SK-N-SH (cell line): ENCODE measurements at regions not wholly inside any gene's neighbourhood (a gene's known extent, or its start where the extent isn't known, plus 50 kb on each side); places are given as distances from the start of the nearest gene placed in this dataset.

Experiments
- CHD2 ChIP-seq: fragments of 150-350 bp; IDR thresholded peaks from 2 replicates; pipeline ENCODE4 v1.6.1; 2018; ENCODE audit warnings: low read length; ENCODE audit not compliant: partially characterized antibody
- CTCF ChIP-seq: fragments of 200-600 bp; sonication (generic); IDR thresholded peaks from 2 replicates; pipeline ENCODE4 v1.6.1; 2017; ENCODE audit warnings: antibody characterized with exemption, mild to moderate bottlenecking, moderate library complexity
- EZH2phosphoT487 ChIP-seq: fragments of 200-600 bp; sonication (generic); IDR thresholded peaks from 2 replicates; pipeline ENCODE4 v1.6.1; 2017; ENCODE audit warnings: low read depth, mixed run types, mild to moderate bottlenecking, antibody characterized with exemption, moderate library complexity, borderline replicate concordance
- FOSL2 ChIP-seq: IDR thresholded peaks from 2 replicates; pipeline ENCODE4 v1.4.0; 2012; ENCODE audit warnings: low read depth, mild to moderate bottlenecking, moderate library complexity, borderline replicate concordance
- FOXJ3 ChIP-seq: sonication (generic); formaldehyde crosslinking; IDR thresholded peaks from 2 replicates; pipeline ENCODE4 v1.5.1; 2020; ENCODE audit warnings: mild to moderate bottlenecking, missing genetic modification reagents
- GATA2 ChIP-seq: sonication (generic); formaldehyde crosslinking; IDR thresholded peaks from 2 replicates; pipeline ENCODE4 v1.5.0; 2020; ENCODE audit warnings: mild to moderate bottlenecking, missing genetic modification reagents
- IRF3 ChIP-seq: fragments of 150-350 bp; IDR thresholded peaks from 2 replicates; pipeline ENCODE4 v1.6.1; 2016; ENCODE audit warnings: mild to moderate bottlenecking, low read depth, low read length
- MEF2A ChIP-seq: IDR thresholded peaks from 2 replicates; pipeline ENCODE4 v1.4.0; 2012; ENCODE audit warnings: low read depth, borderline replicate concordance
- NFIC ChIP-seq: IDR thresholded peaks from 2 replicates; pipeline ENCODE4 v1.4.0; 2012; ENCODE audit warnings: borderline replicate concordance
- NRF1 ChIP-seq: IDR thresholded peaks from 2 replicates; pipeline ENCODE4 v1.6.1; 2012; ENCODE audit warnings: low read depth, mild to moderate bottlenecking, low read length
- POLR2AphosphoS5 ChIP-seq: IDR thresholded peaks from 2 replicates; pipeline ENCODE4 v1.6.1; 2012; ENCODE audit warnings: low read depth, low read length
- SIN3A ChIP-seq: IDR thresholded peaks from 2 replicates; pipeline ENCODE4 v1.6.1; 2012; ENCODE audit warnings: low read depth, mild to moderate bottlenecking, low read length, moderate library complexity, borderline replicate concordance
- SMC3 ChIP-seq: IDR thresholded peaks from 2 replicates; pipeline ENCODE4 v1.6.1; 2012; ENCODE audit warnings: low read depth, low read length, improper control_type of control experiment
- TCF12 ChIP-seq: IDR thresholded peaks from 2 replicates; pipeline ENCODE4 v1.4.0; 2012
- TEAD4 ChIP-seq: IDR thresholded peaks from 2 replicates; pipeline ENCODE4 v1.4.0; 2012; ENCODE audit warnings: mild to moderate bottlenecking, borderline replicate concordance; ENCODE audit not compliant: insufficient read depth
- TF ChIP-seq, protein P1 (sequence below): IDR thresholded peaks from 2 replicates; pipeline ENCODE4 v1.4.0; 2012; ENCODE audit warnings: low read depth
- TF ChIP-seq, protein P2 (sequence below): IDR thresholded peaks from 2 replicates; pipeline ENCODE4 v1.4.0; 2012; ENCODE audit warnings: low read depth, borderline replicate concordance
- TF ChIP-seq, protein P3 (sequence below): IDR thresholded peaks from 2 replicates; pipeline ENCODE4 v1.6.1; 2012; ENCODE audit warnings: mild to moderate bottlenecking, low read depth, low read length, moderate library complexity

GRCh38 chr17:72376526-72377345 is 255.9 kb downstream of the SOX9 start (continued):
- TF ChIP-seq CTCF (no peak), POLR2AphosphoS5 (peak; percentile 97), FOXJ3 (CRISPR knock-in tag) (peak; percentile 97), NRF1 (no peak), TEAD4 (no peak), CHD2 (peak; percentile 68), GATA2 (peak; percentile 70), EZH2phosphoT487 (no peak), NFIC (peak; percentile 72; the same call in 1 of the 2 replicates), MEF2A (no peak), SMC3 (peak; percentile 19; the same call in 1 of the 2 replicates), SIN3A (0 out of 2 replicates have a peak, but pooled peaks have one; percentile 28), FOSL2 (no peak), TCF12 (peak; percentile 100), IRF3 (no peak)
- TF ChIP-seq, protein P1, sequence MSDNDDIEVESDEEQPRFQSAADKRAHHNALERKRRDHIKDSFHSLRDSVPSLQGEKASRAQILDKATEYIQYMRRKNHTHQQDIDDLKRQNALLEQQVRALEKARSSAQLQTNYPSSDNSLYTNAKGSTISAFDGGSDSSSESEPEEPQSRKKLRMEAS, result peak; percentile 71; the same call in 1 of the 2 replicates
- TF ChIP-seq, protein P2, sequence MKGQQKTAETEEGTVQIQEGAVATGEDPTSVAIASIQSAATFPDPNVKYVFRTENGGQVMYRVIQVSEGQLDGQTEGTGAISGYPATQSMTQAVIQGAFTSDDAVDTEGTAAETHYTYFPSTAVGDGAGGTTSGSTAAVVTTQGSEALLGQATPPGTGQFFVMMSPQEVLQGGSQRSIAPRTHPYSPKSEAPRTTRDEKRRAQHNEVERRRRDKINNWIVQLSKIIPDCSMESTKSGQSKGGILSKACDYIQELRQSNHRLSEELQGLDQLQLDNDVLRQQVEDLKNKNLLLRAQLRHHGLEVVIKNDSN, result no peak
- TF ChIP-seq, protein P3, sequence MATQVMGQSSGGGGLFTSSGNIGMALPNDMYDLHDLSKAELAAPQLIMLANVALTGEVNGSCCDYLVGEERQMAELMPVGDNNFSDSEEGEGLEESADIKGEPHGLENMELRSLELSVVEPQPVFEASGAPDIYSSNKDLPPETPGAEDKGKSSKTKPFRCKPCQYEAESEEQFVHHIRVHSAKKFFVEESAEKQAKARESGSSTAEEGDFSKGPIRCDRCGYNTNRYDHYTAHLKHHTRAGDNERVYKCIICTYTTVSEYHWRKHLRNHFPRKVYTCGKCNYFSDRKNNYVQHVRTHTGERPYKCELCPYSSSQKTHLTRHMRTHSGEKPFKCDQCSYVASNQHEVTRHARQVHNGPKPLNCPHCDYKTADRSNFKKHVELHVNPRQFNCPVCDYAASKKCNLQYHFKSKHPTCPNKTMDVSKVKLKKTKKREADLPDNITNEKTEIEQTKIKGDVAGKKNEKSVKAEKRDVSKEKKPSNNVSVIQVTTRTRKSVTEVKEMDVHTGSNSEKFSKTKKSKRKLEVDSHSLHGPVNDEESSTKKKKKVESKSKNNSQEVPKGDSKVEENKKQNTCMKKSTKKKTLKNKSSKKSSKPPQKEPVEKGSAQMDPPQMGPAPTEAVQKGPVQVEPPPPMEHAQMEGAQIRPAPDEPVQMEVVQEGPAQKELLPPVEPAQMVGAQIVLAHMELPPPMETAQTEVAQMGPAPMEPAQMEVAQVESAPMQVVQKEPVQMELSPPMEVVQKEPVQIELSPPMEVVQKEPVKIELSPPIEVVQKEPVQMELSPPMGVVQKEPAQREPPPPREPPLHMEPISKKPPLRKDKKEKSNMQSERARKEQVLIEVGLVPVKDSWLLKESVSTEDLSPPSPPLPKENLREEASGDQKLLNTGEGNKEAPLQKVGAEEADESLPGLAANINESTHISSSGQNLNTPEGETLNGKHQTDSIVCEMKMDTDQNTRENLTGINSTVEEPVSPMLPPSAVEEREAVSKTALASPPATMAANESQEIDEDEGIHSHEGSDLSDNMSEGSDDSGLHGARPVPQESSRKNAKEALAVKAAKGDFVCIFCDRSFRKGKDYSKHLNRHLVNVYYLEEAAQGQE, result peak; percentile 67; the same call in 1 of the 2 replicates
